DMS153 treated with DMSO at 0.1 percent for 48 hours (cell line): ENCODE measurements at regions not wholly inside any gene's neighbourhood (a gene's known extent, or its start where the extent isn't known, plus 50 kb on each side); places are given as distances from the start of the nearest gene placed in this dataset.

ENCODE experiments used
- DNase-seq: peaks from one replicate; lab custom pipeline; 2025; ENCODE audit not compliant: unreplicated experiment; lab: John Stamatoyannopoulos, UW

GRCh38 chr7:79876848-79877252 is 257.8 kb upstream of the GNAI1 start:
- DNase-seq: no peak

GRCh38 chr7:79874797-79875196 is 259.8 kb upstream of the GNAI1 start:
- DNase-seq: no peak

GRCh38 chr7:79872176-79872575 is 262.5 kb upstream of the GNAI1 start:
- DNase-seq: no peak

- no peak for DNase-seq
Observed at GRCh38 chr7:79868010-79868409, 266.6 kb upstream of the GNAI1 start.

- no peak for DNase-seq
Observed at GRCh38 chr7:79862447-79863210, 272.0 kb upstream of the GNAI1 start.

GRCh38 chr7:79855172-79855571 is 279.5 kb upstream of the GNAI1 start:
- no peak for DNase-seq

- no peak for DNase-seq
Observed at GRCh38 chr7:79854621-79855020, 280.0 kb upstream of the GNAI1 start.

GRCh38 chr7:79837915-79838314 is 296.7 kb upstream of the GNAI1 start:
- no peak for DNase-seq

GRCh38 chr7:79833616-79834015 is 301.0 kb upstream of the GNAI1 start:
- no peak for DNase-seq

GRCh38 chr7:79828866-79829265 is 305.8 kb upstream of the GNAI1 start:
- DNase-seq: no peak

- no peak for DNase-seq
Observed at GRCh38 chr7:79823246-79823951, 311.2 kb upstream of the GNAI1 start.

GRCh38 chr7:79822620-79823240 is 311.9 kb upstream of the GNAI1 start:
- no peak for DNase-seq

GRCh38 chr7:79820387-79820786 is 314.2 kb upstream of the GNAI1 start:
- peak; percentile 63 for DNase-seq

GRCh38 chr7:79810916-79811315 is 323.7 kb upstream of the GNAI1 start:
- DNase-seq: no peak

GRCh38 chr7:79806161-79806734 is 328.4 kb upstream of the GNAI1 start:
- DNase-seq: no peak

- DNase-seq: no peak
Observed at GRCh38 chr7:79790656-79791262, 337.3 kb upstream of the MAGI2 start.

GRCh38 chr7:79789584-79790345 is 336.3 kb upstream of the MAGI2 start:
- DNase-seq: no peak

GRCh38 chr7:79787623-79788022 is 334.2 kb upstream of the MAGI2 start:
- DNase-seq: no peak

GRCh38 chr7:79787096-79787495 is 333.6 kb upstream of the MAGI2 start:
- no peak for DNase-seq

GRCh38 chr7:79786187-79786586 is 332.7 kb upstream of the MAGI2 start:
- DNase-seq: no peak

GRCh38 chr7:79785556-79785955 is 332.1 kb upstream of the MAGI2 start:
- no peak for DNase-seq
